PC-3 (cell line): ENCODE measurements at regions not wholly inside any gene's neighbourhood (a gene's known extent, or its start where the extent isn't known, plus 50 kb on each side); places are given as distances from the start of the nearest gene placed in this dataset.

Experiments used
- ATAC-seq: fragments of 200-7000 bp; cut with Tn5 transposase; 2 replicates; pipeline ENCODE4 v1.9.1; 2020; ENCODE audit warnings: mild to moderate bottlenecking, moderate library complexity
- BruUV-seq: library from RNA; stranded (reverse); fragments of 400-500 nt; replicated peaks from 2 replicates; lab custom pipeline; 2021; lab: Mats Ljungman, UMichigan
- CTCF ChIA-PET: fragments of 300-600 bp; sonication (Branson Sonifier 250); formaldehyde crosslinking; loops from one replicate; lab custom pipeline; 2022; ENCODE audit warnings: antibody characterized with exemption; lab: Charles Lee
- POLR2A ChIA-PET: fragments of 300-600 bp; sonication (Branson Sonifier 250); formaldehyde crosslinking; loops from one replicate; lab custom pipeline; 2022; ENCODE audit warnings: antibody characterized with exemption; ENCODE audit not compliant: unreplicated experiment; lab: Charles Lee
- DNase-seq: peaks from one replicate; pipeline ENCODE4 v3.0.0-alpha.2; 2015
- H2AFZ ChIP-seq: fragments of 300-600 bp; sonication (generic); 2 replicates; pipeline ENCODE4 v1.6.0; 2016; ENCODE audit warnings: antibody characterized with exemption, low read length
- H3F3A ChIP-seq: fragments of 300-600 bp; sonication (generic); one replicate; pipeline ENCODE4 v1.6.0; 2017; ENCODE audit warnings: antibody characterized with exemption, low read length, control low read depth, mild to moderate bottlenecking; ENCODE audit not compliant: unreplicated experiment
- H3K27ac ChIP-seq: fragments of 300-600 bp; sonication (generic); 2 replicates; pipeline ENCODE4 v1.5.1; 2016; ENCODE audit warnings: mild to moderate bottlenecking, low read length
- H3K27me3 ChIP-seq: fragments of 300-600 bp; sonication (generic); 2 replicates; pipeline ENCODE4 v1.6.1; 2016; ENCODE audit warnings: low read length, mixed read lengths
- H3K36me3 ChIP-seq: fragments of 300-600 bp; sonication (generic); 2 replicates; pipeline ENCODE4 v1.6.1; 2016; ENCODE audit warnings: low read depth, mixed run types, low read length, mixed read lengths
- H3K4me1 ChIP-seq: fragments of 300-600 bp; sonication (generic); 2 replicates; pipeline ENCODE4 v1.5.1; 2016; ENCODE audit warnings: low read length; ENCODE audit not compliant: insufficient read depth
- H3K4me2 ChIP-seq: fragments of 300-600 bp; sonication (generic); 2 replicates; pipeline ENCODE4 v1.6.0; 2016; ENCODE audit warnings: low read length
- H3K4me3 ChIP-seq: fragments of 300-600 bp; sonication (generic); 2 replicates; pipeline ENCODE4 v1.5.1; 2016; ENCODE audit warnings: mild to moderate bottlenecking, low read length, mixed read lengths
- H3K79me2 ChIP-seq: fragments of 300-600 bp; sonication (generic); 2 replicates; pipeline ENCODE4 v1.6.1; 2017; ENCODE audit warnings: low read length, mixed read lengths
- H3K9ac ChIP-seq: fragments of 300-600 bp; sonication (generic); 2 replicates; pipeline ENCODE4 v1.6.0; 2016; ENCODE audit warnings: mild to moderate bottlenecking, low read length
- H3K9me2 ChIP-seq: fragments of 300-600 bp; sonication (generic); replicated peaks from 2 replicates; pipeline ENCODE4 v1.6.1; 2016; ENCODE audit warnings: mixed run types, low read length, mixed read lengths
- H3K9me3 ChIP-seq: fragments of 300-600 bp; sonication (generic); 2 replicates; pipeline ENCODE4 v1.6.1; 2016; ENCODE audit warnings: low read length, mixed read lengths
- H4K20me1 ChIP-seq: fragments of 300-600 bp; sonication (generic); 2 replicates; pipeline ENCODE4 v1.6.1; 2016; ENCODE audit warnings: low read length, mixed read lengths
- EZH2 ChIP-seq: fragments of 300-600 bp; sonication (generic); IDR thresholded peaks from one replicate; pipeline ENCODE4 v1.6.1; 2017; ENCODE audit warnings: antibody characterized with exemption, mild to moderate bottlenecking, low read length; ENCODE audit not compliant: unreplicated experiment
- EZH2phosphoT487 ChIP-seq: fragments of 300-600 bp; sonication (generic); IDR thresholded peaks from 2 replicates; pipeline ENCODE4 v1.6.1; 2018; ENCODE audit warnings: mild to moderate bottlenecking, antibody characterized with exemption, low read length, borderline replicate concordance
- intact Hi-C: fragments of 100-400 bp; cut with micrococcal nuclease; formaldehyde crosslinking; loops from 2 replicates; pipeline ENCODE4 v1.9.0; 2023
- TF ChIP-seq, protein P1 (sequence below): fragments of 300-600 bp; sonication (generic); conservative IDR thresholded peaks from 2 replicates; pipeline ENCODE4 v1.5.1; 2017; ENCODE audit warnings: antibody characterized with exemption, low read depth, mild to moderate bottlenecking, low read length

DNA sequence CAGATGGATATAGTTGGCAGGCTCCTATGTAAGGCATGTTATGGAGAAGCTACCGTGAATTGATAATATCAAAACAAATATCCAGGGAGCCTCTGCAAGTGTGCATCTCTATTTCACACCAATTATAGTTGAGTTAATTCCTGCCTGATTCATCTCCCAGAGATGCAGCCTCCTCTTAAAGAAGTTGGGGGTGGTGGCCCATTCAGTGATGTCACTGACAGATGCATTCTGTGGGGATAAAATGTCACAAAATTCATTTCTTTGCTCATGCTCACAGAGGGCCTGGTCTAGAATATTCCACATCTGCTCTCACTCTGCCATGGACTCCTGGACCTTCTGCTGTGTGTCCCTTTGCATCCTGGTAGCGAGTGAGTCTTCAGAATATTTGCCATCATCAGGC lies 189.1 kb upstream of the PRSS1 start:
- ATAC-seq: no peak

DNA sequence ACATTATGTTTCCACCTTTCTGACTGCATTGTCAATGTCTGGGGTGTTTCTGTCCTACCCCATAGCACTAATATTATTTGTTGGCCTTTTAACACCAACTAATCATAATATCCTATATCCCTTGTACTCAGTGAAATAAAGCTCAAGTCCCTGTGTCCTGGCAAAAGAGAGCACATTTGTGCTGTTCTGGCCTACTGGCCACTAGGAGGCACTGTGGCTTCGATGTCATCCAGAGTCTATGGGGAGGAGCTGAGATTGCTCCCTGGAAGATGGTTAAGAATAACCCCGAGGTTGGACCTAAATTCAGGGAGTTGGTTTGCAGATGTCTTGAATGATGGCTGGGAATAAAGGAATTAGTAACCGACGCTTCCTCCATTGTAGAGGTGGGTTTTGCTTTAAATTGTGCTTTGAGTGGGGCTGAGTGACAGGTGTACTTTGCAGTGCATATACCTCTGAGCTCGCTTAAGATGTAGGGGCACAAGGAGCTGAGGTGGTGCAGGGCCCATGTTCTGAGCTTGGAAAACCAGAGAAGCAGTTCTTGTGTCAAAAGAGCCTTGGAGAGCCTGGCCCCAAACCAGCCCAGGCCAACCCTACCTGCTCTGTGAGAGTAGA lies 191.2 kb upstream of the PRSS1 start:
- no peak overlapping the region for H3K4me3 ChIP-seq
- DNase-seq: peak; percentile 79
- H3K4me2 ChIP-seq: no peak overlapping the region
- no peaks in the 10 kb centered on the region for H3F3A ChIP-seq
- H2AFZ ChIP-seq: no peak overlapping the region
- no TSS peak for BruUV-seq
- no peaks in the 10 kb centered on the region for H3K9me2 ChIP-seq
- no peaks in the 10 kb centered on the region for H3K27me3 ChIP-seq
- no peaks in the 10 kb centered on the region for H3K79me2 ChIP-seq
- no peaks in the 10 kb centered on the region for H3K9me3 ChIP-seq
- POLR2A ChIA-PET: interaction anchor here (0.5 kb wide), 1 partner anchor 10 kb away, joined by 3 read pairs; no protein-coding TSS in a partner anchor
- H3K27ac ChIP-seq: peak overlapping the region; percentile 58; the same call in 1 of the 2 replicates
- TF ChIP-seq, protein P1, sequence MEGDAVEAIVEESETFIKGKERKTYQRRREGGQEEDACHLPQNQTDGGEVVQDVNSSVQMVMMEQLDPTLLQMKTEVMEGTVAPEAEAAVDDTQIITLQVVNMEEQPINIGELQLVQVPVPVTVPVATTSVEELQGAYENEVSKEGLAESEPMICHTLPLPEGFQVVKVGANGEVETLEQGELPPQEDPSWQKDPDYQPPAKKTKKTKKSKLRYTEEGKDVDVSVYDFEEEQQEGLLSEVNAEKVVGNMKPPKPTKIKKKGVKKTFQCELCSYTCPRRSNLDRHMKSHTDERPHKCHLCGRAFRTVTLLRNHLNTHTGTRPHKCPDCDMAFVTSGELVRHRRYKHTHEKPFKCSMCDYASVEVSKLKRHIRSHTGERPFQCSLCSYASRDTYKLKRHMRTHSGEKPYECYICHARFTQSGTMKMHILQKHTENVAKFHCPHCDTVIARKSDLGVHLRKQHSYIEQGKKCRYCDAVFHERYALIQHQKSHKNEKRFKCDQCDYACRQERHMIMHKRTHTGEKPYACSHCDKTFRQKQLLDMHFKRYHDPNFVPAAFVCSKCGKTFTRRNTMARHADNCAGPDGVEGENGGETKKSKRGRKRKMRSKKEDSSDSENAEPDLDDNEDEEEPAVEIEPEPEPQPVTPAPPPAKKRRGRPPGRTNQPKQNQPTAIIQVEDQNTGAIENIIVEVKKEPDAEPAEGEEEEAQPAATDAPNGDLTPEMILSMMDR: peak; percentile 92
- no peak for TF ChIP-seq EZH2
- CTCF ChIA-PET: interaction anchor here (0.5 to 1.3 kb wide), 9 partner anchors 23 to 225 kb away, joined by 4 to 14 read pairs (median 4); no protein-coding TSS in a partner anchor
- ATAC-seq: peak; percentile 20; the same call in 1 of the 2 replicates
- H3K36me3 ChIP-seq: no peaks in the 10 kb centered on the region
- 0 out of 2 replicates have a peak overlapping the region, but pooled peaks have one; percentile 28 for H3K9ac ChIP-seq
- intact Hi-C loops: loop anchor here (2.0 kb wide), 1 partner anchor 25 kb away; no protein-coding TSS in a partner anchor
- peaks cover 67% of the 10 kb centered on the region for H3K4me1 ChIP-seq
- no peaks in the 10 kb centered on the region for H4K20me1 ChIP-seq

More for the DNA sequence above, 189.1 kb upstream of the PRSS1 start:
- CTCF ChIA-PET: interaction anchor here (0.7 kb wide), 1 partner anchor 27 kb away, joined by 4 read pairs; no protein-coding TSS in a partner anchor
- intact Hi-C loops: no loop called here
- Histone ChIP-seq H3K27me3 (no peaks in the 10 kb centered on the region), H3K4me3 (no peak overlapping the region), H3F3A (no peaks in the 10 kb centered on the region), H2AFZ (no peak overlapping the region), H3K79me2 (no peaks in the 10 kb centered on the region), H3K9me2 (no peaks in the 10 kb centered on the region), H3K9me3 (no peaks in the 10 kb centered on the region), H3K4me1 (peaks cover 55% of the 10 kb centered on the region), H4K20me1 (no peaks in the 10 kb centered on the region), H3K27ac (no peak overlapping the region), H3K9ac (no peak overlapping the region), H3K4me2 (no peak overlapping the region), H3K36me3 (no peaks in the 10 kb centered on the region)
- POLR2A ChIA-PET: no interaction called here
- no peak for DNase-seq
- BruUV-seq: no TSS peak
- TF ChIP-seq EZH2phosphoT487 (no peak), EZH2 (no peak)
- TF ChIP-seq, protein P1: no peak

DNA sequence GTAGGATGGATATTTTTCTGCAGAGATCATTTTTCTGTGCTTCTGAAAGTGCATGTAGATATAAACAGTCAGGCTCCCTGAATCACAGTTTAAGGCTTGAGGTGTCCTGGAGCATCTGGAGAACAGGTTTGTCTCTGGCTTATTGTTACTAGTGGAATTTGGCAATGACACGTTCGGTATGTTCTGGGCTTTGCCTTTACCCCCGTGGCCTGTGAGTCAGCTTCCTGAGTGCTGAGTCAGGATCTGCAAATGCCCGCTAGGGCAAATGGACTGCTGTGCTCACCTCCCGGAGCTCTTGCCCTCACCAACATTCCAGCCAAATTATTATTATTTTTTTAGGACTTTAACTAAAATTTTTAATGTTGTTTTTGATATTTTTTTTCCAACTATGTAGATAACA lies 192.5 kb upstream of the PRSS1 start:
- peak; percentile 97 for DNase-seq
- no peaks in the 10 kb centered on the region for H3K9me3 ChIP-seq
- ChIA-PET CTCF (interaction anchor here (0.6 to 1.1 kb wide), 5 partner anchors 10 to 227 kb away, joined by 3 to 6 read pairs (median 3); no protein-coding TSS in a partner anchor), POLR2A (interaction anchor here (0.6 kb wide), 2 partner anchors 298 to 726 kb away, joined by 3 to 4 read pairs; partner anchors contain the start of gene EPHB6)
- TF ChIP-seq EZH2phosphoT487 (no peak), EZH2 (no peak)
- TF ChIP-seq, protein P1: no peak
- H3K27me3 ChIP-seq: no peaks in the 10 kb centered on the region
- H3F3A ChIP-seq: no peaks in the 10 kb centered on the region
- peak overlapping the region; percentile 28; the same call in 1 of the 2 replicates for H3K9ac ChIP-seq
- peak overlapping the region; percentile 73 for H3K4me2 ChIP-seq
- no peak overlapping the region for H2AFZ ChIP-seq
- no TSS peak for BruUV-seq
- H3K9me2 ChIP-seq: no peaks in the 10 kb centered on the region
- H3K27ac ChIP-seq: peak overlapping the region; percentile 78
- intact Hi-C loops: loop anchor here (1.0 to 2.0 kb wide), 3 partner anchors 12 to 26 kb away; no protein-coding TSS in a partner anchor
- peak overlapping the region; percentile 24; the same call in 1 of the 2 replicates for H3K4me3 ChIP-seq
- peak; percentile 92 for ATAC-seq
- H3K4me1 ChIP-seq: peaks cover 62% of the 10 kb centered on the region
- H3K36me3 ChIP-seq: no peaks in the 10 kb centered on the region
- H3K79me2 ChIP-seq: no peaks in the 10 kb centered on the region
- H4K20me1 ChIP-seq: no peaks in the 10 kb centered on the region
